ENCODE measurements at regions not wholly inside any gene's neighbourhood (a gene's known extent, or its start where the extent isn't known, plus 50 kb on each side); places are given as distances from the start of the nearest gene placed in this dataset.

- TF ChIP-seq CTCF (IDR thresholded peaks at IDR 0.05) (peak in 1 of 2 donors; percentile 12), POLR2AphosphoS5 (IDR thresholded peaks at IDR 0.05) (no peak), POLR2A (IDR thresholded peaks at IDR 0.05) (no peak), EP300 (IDR thresholded peaks at IDR 0.05) (no peak)
Observed at GRCh38 chr14:29085546-29085945, 319.0 kb downstream of the FOXG1 start.

Measured in suprapubic skin (tissue), 4 donors.